HCT116 (cell line): ENCODE measurements at regions not wholly inside any gene's neighbourhood (a gene's known extent, or its start where the extent isn't known, plus 50 kb on each side); places are given as distances from the start of the nearest gene placed in this dataset.

Experiments
- ATAC-seq: fragments of 200-7000 bp; cut with Tn5 transposase; 2 replicates; pipeline ENCODE4 v1.9.1; 2020; ENCODE audit warnings: mild to moderate bottlenecking, moderate library complexity
- BruUV-seq: library from RNA; stranded (reverse); fragments of 400-500 nt; replicated peaks from 2 replicates; lab custom pipeline; 2021; lab: Mats Ljungman, UMichigan
- CTCF ChIA-PET: fragments of 300-600 bp; sonication (Branson Sonifier 250); formaldehyde crosslinking; loops from one replicate; lab custom pipeline; 2021; ENCODE audit warnings: antibody characterized with exemption; lab: Charles Lee
- POLR2A ChIA-PET: fragments of 300-600, 350-600 bp; sonication (Branson Sonifier 250); formaldehyde crosslinking; loops from one replicate; lab custom pipeline; 2021; ENCODE audit warnings: antibody characterized with exemption; lab: Charles Lee
- RAD21 ChIA-PET, 2 experiments: fragments of 300-600 bp; sonication (Branson Sonifier 250); formaldehyde crosslinking; loops; one replicate each; lab custom pipeline; 2023; ENCODE audit warnings: low total read pairs in 2 of 2; ENCODE audit not compliant: uncharacterized antibody in 2 of 2, unreplicated experiment in 2 of 2, low non-redundant PET in 1 of 2; lab: Charles Lee
- DNase-seq: peaks from one replicate; pipeline ENCODE4 v3.0.0-alpha.2; 2010; ENCODE audit warnings: low read depth, low spot score
- H2AFZ ChIP-seq: fragments of 200-600 bp; shearing (Covaris generic), sonication (generic); 2 replicates; pipeline ENCODE4 v1.6.1; 2017; ENCODE audit warnings: low read depth, mixed run types, mixed read lengths, antibody characterized with exemption, low read length; ENCODE audit not compliant: poor library complexity, severe bottlenecking
- H3K27ac ChIP-seq: 2 replicates; pipeline ENCODE4 v1.5.1; 2012; ENCODE audit warnings: low read depth, low read length
- H3K27me3 ChIP-seq: fragments of 200-600 bp; sonication (generic); 2 replicates; pipeline ENCODE4 v1.6.1; 2016; ENCODE audit warnings: mixed run types, low read length, mixed read lengths; ENCODE audit not compliant: insufficient read depth
- H3K36me3 ChIP-seq, 2 experiments: fragments of 200-500 bp in 1 of 2; fragments of 200-600 bp in 1 of 2; sonication (Bioruptor generic) in 1 of 2; sonication (generic) in 1 of 2; 2 replicates each; pipeline versions ENCODE4 v1.5.1 to v1.6.1; 2014 to 2016; ENCODE audit warnings: low read length in 2 of 2, inconsistent platforms in 1 of 2, mixed read lengths in 1 of 2, mixed run types in 1 of 2; ENCODE audit not compliant: insufficient read depth in 2 of 2, control insufficient read depth in 1 of 2
- H3K4me1 ChIP-seq, 2 experiments: fragments of 200-600 bp in 1 of 2; sonication (generic) in 1 of 2; 2 replicates each; pipeline versions ENCODE4 v1.5.1 to v1.6.1; 2012 to 2017; ENCODE audit warnings: low read length in 2 of 2, inconsistent platforms in 1 of 2, mild to moderate bottlenecking in 1 of 2, mixed read lengths in 1 of 2, mixed run types in 1 of 2, moderate library complexity in 1 of 2; ENCODE audit not compliant: insufficient read depth in 2 of 2, control insufficient read depth in 1 of 2
- H3K4me2 ChIP-seq: fragments of 200-600 bp; sonication (generic); 2 replicates; pipeline ENCODE4 v1.6.1; 2017; ENCODE audit warnings: mixed run types, low read length, mixed read lengths
- H3K4me3 ChIP-seq, 2 experiments: fragments of 200-600 bp in 1 of 2; sonication (generic) in 1 of 2; replicated peaks in 1 of 2; 2 replicates each; pipeline ENCODE4 v1.5.1; 2011 to 2016; ENCODE audit warnings: low read length in 2 of 2, control low read depth in 1 of 2, low read depth in 1 of 2, mild to moderate bottlenecking in 1 of 2, mixed read lengths in 1 of 2, mixed run types in 1 of 2
- H3K79me2 ChIP-seq: fragments of 200-600 bp; sonication (generic); 2 replicates; pipeline ENCODE4 v1.6.1; 2017; ENCODE audit warnings: mild to moderate bottlenecking, mixed run types, low read length, moderate library complexity, mixed read lengths; ENCODE audit not compliant: insufficient read depth
- H3K9ac ChIP-seq: fragments of 200-600 bp; sonication (generic); 2 replicates; pipeline ENCODE4 v1.6.1; 2016; ENCODE audit warnings: low read length, mixed read lengths
- H3K9me2 ChIP-seq: fragments of 200-600 bp; sonication (generic), shearing (Covaris generic); 2 replicates; pipeline ENCODE4 v1.6.1; 2017; ENCODE audit warnings: mixed run types, mild to moderate bottlenecking, moderate library complexity; ENCODE audit not compliant: insufficient read depth
- H3K9me3 ChIP-seq, 2 experiments: fragments of 200-500 bp in 1 of 2; fragments of 200-600 bp in 1 of 2; sonication (Bioruptor generic) in 1 of 2; sonication (generic) in 1 of 2; 2 replicates each; pipeline ENCODE4 v1.6.1; 2014 to 2017; ENCODE audit warnings: low read length in 2 of 2, mixed read lengths in 2 of 2, inconsistent platforms in 1 of 2, low read depth in 1 of 2, mild to moderate bottlenecking in 1 of 2, mixed run types in 1 of 2, moderate library complexity in 1 of 2; ENCODE audit not compliant: control insufficient read depth in 1 of 2, insufficient read depth in 1 of 2
- H4K20me1 ChIP-seq: fragments of 200-600 bp; sonication (generic), shearing (Covaris generic); 2 replicates; pipeline ENCODE4 v1.6.1; 2017; ENCODE audit warnings: mixed run types, mild to moderate bottlenecking, moderate library complexity; ENCODE audit not compliant: insufficient read depth
- ATF3 ChIP-seq: IDR thresholded peaks from 2 replicates; pipeline ENCODE4 v1.6.1; 2012
- CEBPB ChIP-seq: IDR thresholded peaks from 2 replicates; pipeline ENCODE4 v1.6.1; 2012; ENCODE audit warnings: low read depth
- EGR1 ChIP-seq: IDR thresholded peaks from 2 replicates; pipeline ENCODE4 v1.6.1; 2012; ENCODE audit warnings: low read depth
- EZH2phosphoT487 ChIP-seq: fragments of 200-600 bp; IDR thresholded peaks from 2 replicates; pipeline ENCODE4 v1.6.1; 2018; ENCODE audit warnings: antibody characterized with exemption, borderline replicate concordance
- FOSL1 ChIP-seq: IDR thresholded peaks from 2 replicates; pipeline ENCODE4 v1.6.1; 2012; ENCODE audit warnings: low read depth
- JUND ChIP-seq: IDR thresholded peaks from 2 replicates; pipeline ENCODE4 v1.6.1; 2012
- POLR2AphosphoS5 ChIP-seq: IDR thresholded peaks from 2 replicates; pipeline ENCODE4 v1.6.1; 2011; ENCODE audit warnings: mild to moderate bottlenecking, low read depth, low read length, moderate library complexity
- RAD21 ChIP-seq: IDR thresholded peaks from 2 replicates; pipeline ENCODE4 v1.6.1; 2012; ENCODE audit warnings: low read depth, mild to moderate bottlenecking
- SIN3A ChIP-seq: IDR thresholded peaks from 2 replicates; pipeline ENCODE4 v1.6.1; 2012; ENCODE audit warnings: low read depth
- SP1 ChIP-seq: IDR thresholded peaks from 2 replicates; pipeline ENCODE4 v1.6.1; 2012; ENCODE audit warnings: low read depth
- SRF ChIP-seq: IDR thresholded peaks from 2 replicates; pipeline ENCODE4 v1.6.1; 2012; ENCODE audit warnings: low read depth
- TCF7L2 ChIP-seq: IDR thresholded peaks from 2 replicates; pipeline ENCODE4 v1.7.0; 2011; ENCODE audit warnings: borderline replicate concordance, inconsistent platforms; ENCODE audit not compliant: insufficient read depth, insufficient read length; ENCODE audit errors: extremely low read depth
- ZBTB33 ChIP-seq: IDR thresholded peaks from 2 replicates; pipeline ENCODE4 v1.6.1; 2011; ENCODE audit warnings: mild to moderate bottlenecking, low read length, moderate library complexity; ENCODE audit not compliant: insufficient replicate concordance; ENCODE audit errors: extremely low read depth
- intact Hi-C: fragments of 100-400 bp; cut with micrococcal nuclease; formaldehyde crosslinking; loops from 2 replicates; pipeline ENCODE4 v1.10.0; 2022

- no peak overlapping the region for H3K9ac ChIP-seq
- BruUV-seq: no TSS peak
- ChIA-PET RAD21 (no interaction called here), POLR2A (no interaction called here), CTCF (interaction anchor here (1.8 kb wide), 1 partner anchor 1866 kb away, joined by 10 read pairs; no protein-coding TSS in a partner anchor)
- no peak overlapping the region for H3K27ac ChIP-seq
- no peaks in the 10 kb centered on the region for H3K4me1 ChIP-seq
- TF ChIP-seq EZH2phosphoT487: no peak
- TF ChIP-seq ATF3: no peak
- no peak for TF ChIP-seq SRF
- TF ChIP-seq SIN3A: no peak
- TF ChIP-seq POLR2AphosphoS5: no peak
- TF ChIP-seq RAD21: no peak
- no peak for TF ChIP-seq JUND
- TF ChIP-seq FOSL1: no peak
- no peak for TF ChIP-seq SP1
- no peak for TF ChIP-seq TCF7L2
- no peak for TF ChIP-seq CEBPB
- no peak for TF ChIP-seq ZBTB33
- TF ChIP-seq EGR1: no peak
- DNase-seq (no peak), ATAC-seq (no peak)
- no peak overlapping the region for H3K4me2 ChIP-seq
- no peak overlapping the region for H3K4me3 ChIP-seq
- H3K27me3 ChIP-seq: peaks cover 29% of the 10 kb centered on the region
- no peaks in the 10 kb centered on the region for H3K36me3 ChIP-seq
- no peak overlapping the region for H2AFZ ChIP-seq
- no peaks in the 10 kb centered on the region for H3K9me2 ChIP-seq
- no peaks in the 10 kb centered on the region for H3K9me3 ChIP-seq
- no peaks in the 10 kb centered on the region for H3K79me2 ChIP-seq
- intact Hi-C loops: loop anchor here (5.0 kb wide), 3 partner anchors 572 to 1582 kb away; no protein-coding TSS in a partner anchor
- H4K20me1 ChIP-seq: no peaks in the 10 kb centered on the region
These were observed 135.9 kb upstream of the THUMPD2 start for GRCh38 chr2:39914949-39915348.
